ENCODE measurements at regions not wholly inside any gene's neighbourhood (a gene's known extent, or its start where the extent isn't known, plus 50 kb on each side); places are given as distances from the start of the nearest gene placed in this dataset.

GRCh38 chr17:70483624-70484023, 314.3 kb downstream of the KCNJ2 start:
- Histone ChIP-seq H3K9me3 (ENCODE audit: low read length) (no peaks in the 10 kb centered on the region), H4K20me1 (ENCODE audit: insufficient read depth, low read length) (no peaks in the 10 kb centered on the region), H3K9me2 (ENCODE audit: low read depth, low read length) (no peaks in the 10 kb centered on the region), H3K27me3 (ENCODE audit: insufficient read depth, low read length) (no peaks in the 10 kb centered on the region), H3K4me2 (ENCODE audit: low read length) (no peak overlapping the region), H3K79me2 (ENCODE audit: insufficient read depth, low read length) (no peaks in the 10 kb centered on the region), H3K4me3 (ENCODE audit: low read depth, low read length, poor library complexity, severe bottlenecking) (no peak overlapping the region), H3K27ac (ENCODE audit: low read depth, low read length, poor library complexity, severe bottlenecking) (no peak overlapping the region), H3K9ac (ENCODE audit: low read length) (no peak overlapping the region), H3K36me3 (ENCODE audit: insufficient read depth, low read length) (no peaks in the 10 kb centered on the region), H3K4me1 (ENCODE audit: insufficient read depth, low read length, severe bottlenecking) (no peaks in the 10 kb centered on the region), H2AFZ (ENCODE audit: low read length) (no peak overlapping the region), H3F3A (ENCODE audit: insufficient read depth, low read length) (no peaks in the 10 kb centered on the region)
- TF ChIP-seq EZH2 (IDR thresholded peaks at IDR 0.05; ENCODE audit: borderline replicate concordance, low read length) (no peak), CTCF (IDR thresholded peaks at IDR 0.05; ENCODE audit: low read length) (no peak)

DNA sequence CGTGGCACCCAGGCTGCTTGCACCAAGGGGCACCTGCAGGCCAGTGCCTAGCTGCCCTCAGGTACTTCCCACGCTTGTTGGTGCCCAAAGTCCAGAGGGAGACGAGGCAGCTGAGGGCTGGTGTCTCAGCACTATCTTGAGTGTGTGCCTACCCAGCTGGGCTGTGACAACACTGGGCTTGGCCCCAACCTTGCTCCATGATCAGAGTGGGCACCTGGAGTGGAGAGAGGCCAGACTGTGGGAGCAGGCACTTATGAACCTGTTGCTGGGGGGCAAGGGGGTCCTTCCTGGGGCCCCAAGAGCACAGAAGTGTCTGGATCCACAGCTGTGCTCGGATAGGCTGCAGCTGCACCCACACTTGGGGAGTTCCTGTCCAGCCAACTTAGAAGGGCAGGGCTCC, 314.7 kb downstream of the KCNJ2 start:
- Histone ChIP-seq H3K79me2 (ENCODE audit: insufficient read depth, low read length) (no peaks in the 10 kb centered on the region), H4K20me1 (ENCODE audit: insufficient read depth, low read length) (no peaks in the 10 kb centered on the region), H3K4me1 (ENCODE audit: insufficient read depth, low read length, severe bottlenecking) (no peaks in the 10 kb centered on the region), H3K9me2 (ENCODE audit: low read depth, low read length) (no peaks in the 10 kb centered on the region), H3K4me3 (ENCODE audit: low read depth, low read length, poor library complexity, severe bottlenecking) (no peak overlapping the region), H3K27me3 (ENCODE audit: insufficient read depth, low read length) (no peaks in the 10 kb centered on the region), H3K9me3 (ENCODE audit: low read length) (no peaks in the 10 kb centered on the region), H3K36me3 (ENCODE audit: insufficient read depth, low read length) (no peaks in the 10 kb centered on the region), H3K27ac (ENCODE audit: low read depth, low read length, poor library complexity, severe bottlenecking) (no peak overlapping the region), H2AFZ (ENCODE audit: low read length) (no peak overlapping the region), H3K9ac (ENCODE audit: low read length) (no peak overlapping the region), H3F3A (ENCODE audit: insufficient read depth, low read length) (no peaks in the 10 kb centered on the region), H3K4me2 (ENCODE audit: low read length) (no peak overlapping the region)
- TF ChIP-seq EZH2 (IDR thresholded peaks at IDR 0.05; ENCODE audit: borderline replicate concordance, low read length) (no peak), CTCF (IDR thresholded peaks at IDR 0.05; ENCODE audit: low read length) (no peak)

- Histone ChIP-seq H3F3A (ENCODE audit: insufficient read depth, low read length) (no peaks in the 10 kb centered on the region), H3K9me3 (ENCODE audit: low read length) (no peaks in the 10 kb centered on the region), H4K20me1 (ENCODE audit: insufficient read depth, low read length) (no peaks in the 10 kb centered on the region), H3K4me3 (ENCODE audit: low read depth, low read length, poor library complexity, severe bottlenecking) (no peak overlapping the region), H3K36me3 (ENCODE audit: insufficient read depth, low read length) (no peaks in the 10 kb centered on the region), H2AFZ (ENCODE audit: low read length) (no peak overlapping the region), H3K4me1 (ENCODE audit: insufficient read depth, low read length, severe bottlenecking) (no peaks in the 10 kb centered on the region), H3K9ac (ENCODE audit: low read length) (no peak overlapping the region), H3K79me2 (ENCODE audit: insufficient read depth, low read length) (no peaks in the 10 kb centered on the region), H3K27me3 (ENCODE audit: insufficient read depth, low read length) (no peaks in the 10 kb centered on the region), H3K4me2 (ENCODE audit: low read length) (no peak overlapping the region), H3K27ac (ENCODE audit: low read depth, low read length, poor library complexity, severe bottlenecking) (no peak overlapping the region), H3K9me2 (ENCODE audit: low read depth, low read length) (no peaks in the 10 kb centered on the region)
- TF ChIP-seq EZH2 (IDR thresholded peaks at IDR 0.05; ENCODE audit: borderline replicate concordance, low read length) (no peak), CTCF (IDR thresholded peaks at IDR 0.05; ENCODE audit: low read length) (no peak)
Observed at GRCh38 chr17:70484496-70484895, 315.2 kb downstream of the KCNJ2 start.

All from OCI-LY1 (cell line).